HG03060 (cell line): ENCODE measurements at regions not wholly inside any gene's neighbourhood (a gene's known extent, or its start where the extent isn't known, plus 50 kb on each side); places are given as distances from the start of the nearest gene placed in this dataset.

Experiments used
- ATAC-seq: cut with Tn5 transposase; IDR thresholded peaks from one replicate; pipeline ENCODE4 v1.9.1; 2021; ENCODE audit warnings: low read depth, moderate number of reproducible peaks; ENCODE audit not compliant: unreplicated experiment

- ATAC-seq, result no peak
These were observed 92.0 kb upstream of the PRSS58 start for GRCh38 chr7:142349670-142350405.

- no peak for ATAC-seq
These were observed 91.1 kb upstream of the PRSS58 start for GRCh38 chr7:142348921-142349405.

GRCh38 chr7:142348100-142348499, 90.2 kb upstream of the PRSS58 start:
- no peak for ATAC-seq

- ATAC-seq, result no peak
These were observed 89.2 kb upstream of the PRSS58 start for GRCh38 chr7:142347091-142347490.

GRCh38 chr7:142345811-142346210, 88.0 kb upstream of the PRSS58 start:
- ATAC-seq, result no peak

GRCh38 chr7:142338633-142339501, 81.0 kb upstream of the PRSS58 start:
- no peak for ATAC-seq

- no peak for ATAC-seq
These were observed 79.5 kb upstream of the PRSS58 start for GRCh38 chr7:142337054-142338001.

- no peak for ATAC-seq
These were observed 76.9 kb upstream of the PRSS58 start for GRCh38 chr7:142334806-142335205.

GRCh38 chr7:142334236-142334635, 76.4 kb upstream of the PRSS58 start:
- ATAC-seq, result no peak

GRCh38 chr7:142332421-142332820, 74.6 kb upstream of the PRSS58 start:
- ATAC-seq, result no peak

- no peak for ATAC-seq
These were observed 74.1 kb upstream of the PRSS58 start for GRCh38 chr7:142331941-142332340.

GRCh38 chr7:142329062-142329790, 71.4 kb upstream of the PRSS58 start:
- ATAC-seq, result no peak

GRCh38 chr7:142328551-142328950, 70.7 kb upstream of the PRSS58 start:
- no peak for ATAC-seq

GRCh38 chr7:142327628-142328405, 70.0 kb upstream of the PRSS58 start:
- ATAC-seq, result no peak

GRCh38 chr7:142323706-142324105, 65.8 kb upstream of the PRSS58 start:
- ATAC-seq, result no peak

- no peak for ATAC-seq
These were observed 63.5 kb upstream of the PRSS58 start for GRCh38 chr7:142321391-142321790.

GRCh38 chr7:142320883-142321282, 63.0 kb upstream of the PRSS58 start:
- no peak for ATAC-seq

GRCh38 chr7:142319970-142320369, 62.1 kb upstream of the PRSS58 start:
- no peak for ATAC-seq

GRCh38 chr7:142314281-142314680, 56.4 kb upstream of the PRSS58 start:
- no peak for ATAC-seq
